ENCODE measurements at regions not wholly inside any gene's neighbourhood (a gene's known extent, or its start where the extent isn't known, plus 50 kb on each side); places are given as distances from the start of the nearest gene placed in this dataset.
"Not testable (repeated sequence)": the region's sequence is repeated elsewhere in the genome, so short reads cannot be mapped to it uniquely, and the experiment has no call there.

GRCh38 chr11:37306563-37306962, 708.5 kb upstream of the RAG2 start:
- Histone ChIP-seq H3K36me3 (no peaks in the 10 kb centered on the region), H3K27ac (no peak overlapping the region), H3K4me1 (no peaks in the 10 kb centered on the region), H3K4me3 (no peak overlapping the region), H3K9me3 (peaks cover 0 to 76% (median 46%) of the 10 kb centered on the region in 8 donors), H3K27me3 (replicated peaks in 1 of 7) (no peaks in the 10 kb centered on the region)
- DNase-seq, result no peak
- intact Hi-C loops (cut with DNase I; ENCODE audit: low total_unique reads), result no loop called here
- TF ChIP-seq CTCF (IDR thresholded peaks at IDR 0.05 in 8 of 11, conservative IDR thresholded peaks at IDR 0.05 in 3 of 11), result no peak
- TF ChIP-seq POLR2AphosphoS5 (IDR thresholded peaks at IDR 0.05), result no peak
- TF ChIP-seq POLR2A (IDR thresholded peaks at IDR 0.05), result no peak
- 54 to 65% (median 57%) methylated on average over 1 of the region's 1 CpG for WGBS, 5 donors

DNA sequence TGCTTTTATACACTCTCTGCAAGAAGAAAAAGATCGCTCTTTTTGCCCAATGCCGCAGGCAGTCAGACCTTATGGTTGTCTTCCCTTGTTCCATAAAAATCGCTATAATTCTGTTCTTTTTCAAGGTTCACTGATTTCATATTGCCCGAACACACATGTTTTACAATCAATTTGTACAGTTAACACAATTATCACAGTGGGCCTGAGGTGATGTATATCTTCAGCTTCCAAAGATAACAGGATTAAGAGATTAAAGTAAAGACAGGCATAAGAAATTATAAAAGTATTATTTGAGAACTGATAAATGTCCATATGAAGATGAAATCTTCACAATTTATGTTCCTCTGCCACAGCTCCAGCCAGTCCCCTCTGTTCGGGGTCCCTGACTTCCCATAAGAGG, 703.4 kb upstream of the RAG2 start:
- H3K9me3 ChIP-seq, result peaks cover 0 to 65% (median 39%) of the 10 kb centered on the region in 8 donors
- DNase-seq; H3K4me3 ChIP-seq; H3K27ac ChIP-seq; H3K27me3 ChIP-seq (replicated peaks in 1 of 7); H3K36me3 ChIP-seq; intact Hi-C loops (cut with DNase I; ENCODE audit: low total_unique reads); H3K4me1 ChIP-seq: not testable (repeated sequence)
- WGBS, 5 donors, result 78 to 89% (median 83%) methylated on average over 5 of the region's 5 CpGs

- H3K36me3 ChIP-seq, result no peaks in the 10 kb centered on the region
- peaks cover 0 to 61% (median 38%) of the 10 kb centered on the region in 8 donors for H3K9me3 ChIP-seq
- H3K4me3 ChIP-seq, result no peak overlapping the region
- no peak for TF ChIP-seq POLR2AphosphoS5 (IDR thresholded peaks at IDR 0.05)
- TF ChIP-seq CTCF (IDR thresholded peaks at IDR 0.05 in 8 of 11, conservative IDR thresholded peaks at IDR 0.05 in 3 of 11), result no peak
- TF ChIP-seq POLR2A (IDR thresholded peaks at IDR 0.05), result no peak
- 44 to 67% (median 61%) methylated on average over 2 of the region's 2 CpGs for WGBS, 5 donors
- DNase-seq, result no peak
- no peaks in the 10 kb centered on the region for H3K4me1 ChIP-seq
- no peaks in the 10 kb centered on the region for H3K27me3 ChIP-seq (replicated peaks in 1 of 7)
- intact Hi-C loops (cut with DNase I; ENCODE audit: low total_unique reads), result no loop called here
- H3K27ac ChIP-seq, result no peak overlapping the region
These were observed 700.1 kb upstream of the RAG2 start for GRCh38 chr11:37298173-37298572.

GRCh38 chr11:37286890-37287289, 688.9 kb upstream of the RAG2 start:
- 62 to 78% (median 69%) methylated on average over 3 of the region's 3 CpGs for WGBS, 5 donors
- Histone ChIP-seq H3K27me3 (replicated peaks in 1 of 7) (no peaks in the 10 kb centered on the region), H3K4me3 (no peak overlapping the region), H3K36me3 (no peaks in the 10 kb centered on the region), H3K4me1 (no peaks in the 10 kb centered on the region), H3K27ac (no peak overlapping the region), H3K9me3 (peaks cover 0 to 19% (median 0%) of the 10 kb centered on the region in 8 donors)
- no peak for DNase-seq
- TF ChIP-seq POLR2AphosphoS5 (IDR thresholded peaks at IDR 0.05) (no peak), CTCF (IDR thresholded peaks at IDR 0.05 in 8 of 11, conservative IDR thresholded peaks at IDR 0.05 in 3 of 11) (no peak), POLR2A (IDR thresholded peaks at IDR 0.05) (no peak)
- intact Hi-C loops (cut with DNase I; ENCODE audit: low total_unique reads), result no loop called here

GRCh38 chr11:37282367-37282766, 684.3 kb upstream of the RAG2 start:
- TF ChIP-seq POLR2A (IDR thresholded peaks at IDR 0.05), result no peak
- TF ChIP-seq CTCF (IDR thresholded peaks at IDR 0.05 in 8 of 11, conservative IDR thresholded peaks at IDR 0.05 in 3 of 11), result no peak
- no peak for TF ChIP-seq POLR2AphosphoS5 (IDR thresholded peaks at IDR 0.05)
- intact Hi-C loops (cut with DNase I; ENCODE audit: low total_unique reads), result no loop called here
- H3K9me3 ChIP-seq, result peaks cover 0 to 6% (median 0%) of the 10 kb centered on the region in 8 donors
- no peak overlapping the region for H3K4me3 ChIP-seq
- no peaks in the 10 kb centered on the region for H3K27me3 ChIP-seq (replicated peaks in 1 of 7)
- H3K27ac ChIP-seq, result no peak overlapping the region
- no peaks in the 10 kb centered on the region for H3K4me1 ChIP-seq
- H3K36me3 ChIP-seq, result no peaks in the 10 kb centered on the region
- DNase-seq, result no peak

Data from spleen (tissue), 11 donors.